ENCODE measurements at regions not wholly inside any gene's neighbourhood (a gene's known extent, or its start where the extent isn't known, plus 50 kb on each side); places are given as distances from the start of the nearest gene placed in this dataset.

DNA sequence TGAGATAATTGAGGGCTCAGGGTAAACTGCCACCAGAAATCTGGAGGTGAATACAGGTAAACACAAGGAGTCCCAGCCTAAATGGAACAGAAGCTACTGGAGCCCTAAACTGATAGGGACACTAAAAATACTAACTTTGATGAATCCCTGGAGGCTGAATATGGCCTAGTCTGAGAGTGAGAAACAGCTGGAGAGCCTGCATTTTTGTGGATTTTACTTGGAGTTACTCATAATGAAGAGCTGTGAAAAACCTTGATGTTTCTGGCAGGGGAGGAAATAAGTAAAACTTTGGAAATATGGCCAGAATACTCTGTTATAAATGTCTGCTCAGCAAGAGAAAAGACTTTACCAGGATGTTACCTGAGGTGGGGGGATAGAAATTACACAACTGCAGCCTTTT is 164.4 kb downstream of the LIPI start:
- TF ChIP-seq, protein P1, sequence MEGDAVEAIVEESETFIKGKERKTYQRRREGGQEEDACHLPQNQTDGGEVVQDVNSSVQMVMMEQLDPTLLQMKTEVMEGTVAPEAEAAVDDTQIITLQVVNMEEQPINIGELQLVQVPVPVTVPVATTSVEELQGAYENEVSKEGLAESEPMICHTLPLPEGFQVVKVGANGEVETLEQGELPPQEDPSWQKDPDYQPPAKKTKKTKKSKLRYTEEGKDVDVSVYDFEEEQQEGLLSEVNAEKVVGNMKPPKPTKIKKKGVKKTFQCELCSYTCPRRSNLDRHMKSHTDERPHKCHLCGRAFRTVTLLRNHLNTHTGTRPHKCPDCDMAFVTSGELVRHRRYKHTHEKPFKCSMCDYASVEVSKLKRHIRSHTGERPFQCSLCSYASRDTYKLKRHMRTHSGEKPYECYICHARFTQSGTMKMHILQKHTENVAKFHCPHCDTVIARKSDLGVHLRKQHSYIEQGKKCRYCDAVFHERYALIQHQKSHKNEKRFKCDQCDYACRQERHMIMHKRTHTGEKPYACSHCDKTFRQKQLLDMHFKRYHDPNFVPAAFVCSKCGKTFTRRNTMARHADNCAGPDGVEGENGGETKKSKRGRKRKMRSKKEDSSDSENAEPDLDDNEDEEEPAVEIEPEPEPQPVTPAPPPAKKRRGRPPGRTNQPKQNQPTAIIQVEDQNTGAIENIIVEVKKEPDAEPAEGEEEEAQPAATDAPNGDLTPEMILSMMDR (IDR thresholded peaks at IDR 0.05; ENCODE audit: poor library complexity, severe bottlenecking), result no peak
- TF ChIP-seq EZH2 (IDR thresholded peaks at IDR 0.05; ENCODE audit: borderline replicate concordance, insufficient read depth, low read length, poor library complexity, severe bottlenecking) (no peak), SMC3 (conservative IDR thresholded peaks at IDR 0.05; ENCODE audit: poor library complexity) (no peak), REST (IDR thresholded peaks at IDR 0.05; ENCODE audit: borderline replicate concordance) (no peak), POLR2AphosphoS5 (IDR thresholded peaks at IDR 0.05) (no peak), EP300 (conservative IDR thresholded peaks at IDR 0.05; ENCODE audit: poor library complexity, severe bottlenecking) (no peak), MXI1 (conservative IDR thresholded peaks at IDR 0.05; ENCODE audit: poor library complexity, severe bottlenecking) (no peak)

All from neural cell (in vitro differentiated cells).